ENCODE measurements at regions not wholly inside any gene's neighbourhood (a gene's known extent, or its start where the extent isn't known, plus 50 kb on each side); places are given as distances from the start of the nearest gene placed in this dataset.

DNA sequence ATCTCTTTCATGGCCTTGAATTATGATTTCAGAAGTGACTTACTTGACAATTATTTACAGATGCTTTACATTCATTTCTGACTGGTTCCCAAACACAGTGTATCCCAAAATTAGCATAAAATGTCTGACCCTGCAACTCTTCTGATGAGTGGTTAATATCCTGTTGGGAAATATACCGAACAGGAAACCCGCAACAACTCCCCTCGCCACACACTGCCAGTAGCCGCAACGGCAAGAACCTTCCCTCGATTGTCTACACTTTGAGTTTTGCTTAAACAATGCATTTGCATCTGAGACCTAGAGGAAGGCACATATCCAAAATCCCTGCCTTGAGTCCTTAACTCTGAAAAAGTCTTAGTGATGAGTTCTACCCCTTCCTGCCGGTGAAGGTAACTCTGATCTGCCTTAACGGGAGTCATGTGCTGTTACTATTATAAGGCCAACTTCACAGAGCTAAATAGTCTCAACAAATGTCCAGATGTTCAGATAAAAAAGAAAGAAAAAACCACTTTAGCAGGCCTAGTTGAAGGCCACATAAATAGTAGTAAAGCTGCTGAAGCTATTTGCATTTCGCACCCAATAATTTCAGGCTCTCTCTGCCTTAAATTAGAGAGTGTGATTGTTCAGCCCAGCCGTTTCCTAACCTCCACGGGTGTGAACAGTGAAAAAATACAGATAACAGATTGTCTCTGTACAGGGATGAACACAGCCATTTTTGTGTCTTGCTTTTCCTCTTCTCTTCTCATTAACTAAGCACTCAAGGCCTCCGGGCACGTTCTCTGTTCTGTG lies 321.1 kb downstream of the HS3ST3B1 start:
- Histone ChIP-seq H3K27me3 (ENCODE audit: insufficient read depth, low read depth, severe bottlenecking) (no peaks in the 10 kb centered on the region), H3K4me3 (ENCODE audit: low read depth, low read length) (no peak overlapping the region), H3K36me3 (no peaks in the 10 kb centered on the region), H3K27ac (no peak overlapping the region), H3K9me3 (ENCODE audit: severe bottlenecking) (no peaks in the 10 kb centered on the region)
- DNase-seq, result no peak
- TF ChIP-seq, protein P1, sequence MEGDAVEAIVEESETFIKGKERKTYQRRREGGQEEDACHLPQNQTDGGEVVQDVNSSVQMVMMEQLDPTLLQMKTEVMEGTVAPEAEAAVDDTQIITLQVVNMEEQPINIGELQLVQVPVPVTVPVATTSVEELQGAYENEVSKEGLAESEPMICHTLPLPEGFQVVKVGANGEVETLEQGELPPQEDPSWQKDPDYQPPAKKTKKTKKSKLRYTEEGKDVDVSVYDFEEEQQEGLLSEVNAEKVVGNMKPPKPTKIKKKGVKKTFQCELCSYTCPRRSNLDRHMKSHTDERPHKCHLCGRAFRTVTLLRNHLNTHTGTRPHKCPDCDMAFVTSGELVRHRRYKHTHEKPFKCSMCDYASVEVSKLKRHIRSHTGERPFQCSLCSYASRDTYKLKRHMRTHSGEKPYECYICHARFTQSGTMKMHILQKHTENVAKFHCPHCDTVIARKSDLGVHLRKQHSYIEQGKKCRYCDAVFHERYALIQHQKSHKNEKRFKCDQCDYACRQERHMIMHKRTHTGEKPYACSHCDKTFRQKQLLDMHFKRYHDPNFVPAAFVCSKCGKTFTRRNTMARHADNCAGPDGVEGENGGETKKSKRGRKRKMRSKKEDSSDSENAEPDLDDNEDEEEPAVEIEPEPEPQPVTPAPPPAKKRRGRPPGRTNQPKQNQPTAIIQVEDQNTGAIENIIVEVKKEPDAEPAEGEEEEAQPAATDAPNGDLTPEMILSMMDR (IDR thresholded peaks at IDR 0.05; ENCODE audit: low read depth, low read length), result no peak

DNA sequence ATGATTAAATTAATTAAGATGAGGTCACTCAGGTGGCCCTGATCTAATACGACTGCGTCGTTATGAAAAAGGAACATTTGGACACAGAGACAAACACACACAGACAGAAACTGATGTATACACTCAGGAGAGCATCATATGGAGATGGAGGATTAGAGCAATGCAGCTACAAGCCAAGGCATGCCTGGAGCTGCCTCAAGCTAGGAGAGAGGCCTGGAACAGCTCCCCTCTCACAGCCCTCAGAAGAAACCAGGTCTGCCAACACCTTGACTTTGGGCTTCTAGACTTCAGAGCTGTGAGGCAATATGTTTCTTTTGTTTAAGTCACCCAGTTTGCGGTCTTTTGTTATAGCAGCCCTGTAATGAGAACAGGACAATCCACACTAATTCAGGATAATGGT lies 318.9 kb downstream of the HS3ST3B1 start:
- Histone ChIP-seq H3K27me3 (ENCODE audit: insufficient read depth, low read depth, severe bottlenecking) (no peaks in the 10 kb centered on the region), H3K9me3 (ENCODE audit: severe bottlenecking) (no peaks in the 10 kb centered on the region), H3K4me3 (ENCODE audit: low read depth, low read length) (no peak overlapping the region), H3K36me3 (no peaks in the 10 kb centered on the region), H3K27ac (no peak overlapping the region)
- DNase-seq, result peak; percentile 29
- TF ChIP-seq, protein P1 (IDR thresholded peaks at IDR 0.05; ENCODE audit: low read depth, low read length), result no peak

- no peaks in the 10 kb centered on the region for H3K36me3 ChIP-seq
- H3K9me3 ChIP-seq (ENCODE audit: severe bottlenecking), result no peaks in the 10 kb centered on the region
- no peak for DNase-seq
- TF ChIP-seq, protein P1 (IDR thresholded peaks at IDR 0.05; ENCODE audit: low read depth, low read length), result no peak
- H3K27ac ChIP-seq, result no peak overlapping the region
- no peaks in the 10 kb centered on the region for H3K27me3 ChIP-seq (ENCODE audit: insufficient read depth, low read depth, severe bottlenecking)
- H3K4me3 ChIP-seq (ENCODE audit: low read depth, low read length), result no peak overlapping the region
Observed at GRCh38 chr17:14616528-14616927, 315.6 kb downstream of the HS3ST3B1 start.

DNA sequence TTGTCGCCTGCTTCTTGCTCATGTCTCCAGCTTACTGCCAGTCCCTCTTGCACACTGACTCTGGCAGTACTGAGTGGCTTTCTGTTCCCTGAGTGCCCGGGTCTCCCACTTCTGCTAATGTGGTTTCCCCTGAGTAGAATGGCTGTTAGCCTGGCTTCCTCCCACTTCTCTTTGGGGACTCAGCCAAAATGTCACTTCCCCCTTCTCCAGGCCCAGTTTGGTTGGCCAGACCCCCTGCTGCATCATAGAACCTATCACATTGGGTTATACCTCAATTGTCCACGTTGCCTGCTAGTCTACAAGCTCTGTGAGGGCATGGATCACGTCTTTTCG lies 304.4 kb downstream of the HS3ST3B1 start:
- DNase-seq, result no peak
- Histone ChIP-seq H3K9me3 (ENCODE audit: severe bottlenecking) (no peaks in the 10 kb centered on the region), H3K27ac (no peak overlapping the region), H3K27me3 (ENCODE audit: insufficient read depth, low read depth, severe bottlenecking) (no peaks in the 10 kb centered on the region), H3K36me3 (no peaks in the 10 kb centered on the region), H3K4me3 (ENCODE audit: low read depth, low read length) (no peak overlapping the region)
- TF ChIP-seq, protein P1 (IDR thresholded peaks at IDR 0.05; ENCODE audit: low read depth, low read length), result no peak

GRCh38 chr17:14604591-14605266 lies 303.8 kb downstream of the HS3ST3B1 start:
- H3K36me3 ChIP-seq, result no peaks in the 10 kb centered on the region
- H3K9me3 ChIP-seq (ENCODE audit: severe bottlenecking), result no peaks in the 10 kb centered on the region
- no peak overlapping the region for H3K4me3 ChIP-seq (ENCODE audit: low read depth, low read length)
- no peak overlapping the region for H3K27ac ChIP-seq
- no peaks in the 10 kb centered on the region for H3K27me3 ChIP-seq (ENCODE audit: insufficient read depth, low read depth, severe bottlenecking)
- TF ChIP-seq, protein P1 (IDR thresholded peaks at IDR 0.05; ENCODE audit: low read depth, low read length), result no peak
- DNase-seq, result no peak

Measured in WERI-Rb-1 (cell line).